GM21529 (cell line): ENCODE measurements at regions not wholly inside any gene's neighbourhood (a gene's known extent, or its start where the extent isn't known, plus 50 kb on each side); places are given as distances from the start of the nearest gene placed in this dataset.

Source experiments
- ATAC-seq: cut with Tn5 transposase; IDR thresholded peaks from one replicate; pipeline ENCODE4 v1.9.1; 2021; ENCODE audit not compliant: unreplicated experiment

DNA sequence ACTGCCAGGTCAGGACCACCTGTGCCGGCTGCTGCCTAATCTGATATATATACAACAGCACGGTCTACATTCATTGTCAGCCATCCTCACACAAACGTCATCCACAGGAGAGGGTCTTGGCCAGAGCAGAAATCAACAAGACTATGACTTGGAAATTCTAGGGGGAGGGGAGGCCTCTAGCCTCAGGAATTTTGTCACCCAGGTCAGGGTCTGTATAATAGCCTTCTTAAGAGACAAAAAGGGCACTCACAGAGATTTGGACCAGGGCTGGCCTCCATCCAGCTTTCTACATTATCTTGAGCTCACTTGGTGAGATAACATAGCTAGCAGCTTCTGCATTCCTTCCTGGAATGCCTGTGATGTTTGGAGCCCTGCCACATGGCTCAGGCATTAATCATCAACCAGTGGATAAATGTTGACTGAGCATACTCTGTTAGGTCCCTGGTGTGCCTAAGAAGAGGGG is 50.4 kb upstream of the CTIF start:
- ATAC-seq: no peak

DNA sequence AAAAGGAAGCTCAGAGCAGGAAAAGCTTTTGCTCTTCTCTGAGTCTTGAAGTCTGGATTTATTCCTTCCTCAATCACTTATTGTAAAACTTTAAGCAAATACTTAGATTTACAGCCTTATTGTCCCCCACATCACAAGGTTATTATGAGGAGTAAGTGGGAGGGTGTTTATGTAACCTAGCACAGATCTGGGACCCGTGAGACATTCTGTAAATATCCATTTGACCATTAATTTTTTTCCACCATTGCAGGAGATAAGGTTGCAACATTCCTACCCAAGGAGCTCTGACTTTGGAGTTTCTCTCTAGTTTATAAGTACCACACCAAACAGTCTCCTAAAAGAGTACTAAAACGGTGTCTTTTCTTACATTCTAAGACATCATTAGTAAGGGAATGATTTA is 52.1 kb upstream of the CTIF start:
- ATAC-seq: no peak

DNA sequence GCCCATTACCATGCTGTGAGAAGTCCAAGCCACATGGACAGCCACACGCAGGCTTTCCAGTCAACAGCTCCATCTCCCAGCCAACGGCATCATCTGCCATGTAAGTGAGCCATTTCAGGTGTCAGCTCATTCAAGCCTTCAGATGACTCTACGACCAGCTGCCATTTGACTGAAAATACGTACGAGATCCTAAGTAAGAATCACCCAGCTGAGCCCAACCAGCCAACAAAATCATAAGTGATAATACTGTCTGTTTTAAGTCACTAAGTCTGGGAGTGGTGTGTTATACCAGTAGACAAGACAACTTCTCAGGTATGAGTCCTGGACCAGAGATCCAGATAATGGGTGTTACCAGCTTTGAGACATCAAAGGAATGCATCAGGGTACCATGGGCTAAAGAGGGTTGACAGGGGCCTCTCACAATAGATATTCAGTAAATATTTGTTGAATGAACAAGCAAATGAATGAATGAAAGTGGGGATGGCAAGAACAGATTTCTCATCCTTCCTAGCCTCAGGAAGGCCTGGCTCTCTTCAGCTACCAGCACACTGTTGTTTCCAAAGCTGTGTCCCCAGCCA is 52.9 kb upstream of the CTIF start:
- no peak for ATAC-seq

DNA sequence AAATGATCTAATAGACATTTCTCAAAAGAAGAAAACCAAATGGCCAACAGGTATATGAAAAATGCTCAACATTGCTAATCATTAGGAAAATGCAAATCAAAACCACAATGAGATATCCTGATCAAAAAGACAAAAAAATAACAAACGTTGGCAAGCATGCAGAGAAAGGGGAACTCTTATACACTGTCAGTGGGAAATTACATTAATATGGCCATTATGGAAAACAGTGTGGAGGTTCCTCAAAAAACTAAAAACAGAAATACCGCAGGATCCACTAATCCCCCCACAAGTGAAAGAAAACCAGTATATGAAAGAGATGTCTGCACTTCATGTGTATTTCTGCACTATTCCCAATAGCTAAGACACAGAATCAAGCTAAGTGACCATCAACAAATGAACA is 57.7 kb upstream of the CTIF start:
- no peak for ATAC-seq

DNA sequence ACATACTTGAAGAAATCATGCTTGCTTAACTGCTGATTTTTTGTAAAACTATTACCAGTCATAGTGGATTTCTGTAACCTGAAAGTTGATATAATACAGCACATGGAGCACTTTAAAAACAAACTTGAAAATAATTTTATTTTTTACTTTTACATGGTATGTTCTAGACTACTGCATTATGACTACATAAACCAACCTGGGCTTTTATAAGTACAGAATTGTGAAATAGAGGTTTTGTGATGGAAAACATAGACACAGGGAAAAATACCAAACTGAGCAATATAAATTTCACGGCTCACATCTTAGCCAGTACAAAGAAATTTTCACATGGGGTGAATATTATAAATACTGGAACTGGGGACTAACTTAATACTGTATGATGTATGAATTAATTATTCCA is 59.3 kb upstream of the CTIF start:
- no peak for ATAC-seq

DNA sequence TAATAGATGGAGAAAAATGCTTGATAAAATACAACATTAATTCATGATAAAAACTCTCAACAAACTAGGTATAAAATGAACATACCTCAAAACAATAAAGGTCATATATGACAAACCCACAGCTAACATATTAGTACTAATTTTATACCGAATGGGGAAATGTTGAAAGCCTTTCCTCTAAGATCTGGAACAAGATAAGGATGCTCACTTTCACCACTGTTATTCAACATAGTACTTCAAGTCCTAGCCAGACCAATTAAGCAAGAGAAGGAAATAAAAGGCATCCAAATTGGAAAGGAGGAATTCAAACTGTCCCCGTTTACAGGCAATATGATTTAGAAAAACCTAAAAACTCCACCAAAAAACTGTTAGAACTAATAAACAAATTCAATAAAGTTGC is 61.5 kb upstream of the CTIF start:
- no peak for ATAC-seq

DNA sequence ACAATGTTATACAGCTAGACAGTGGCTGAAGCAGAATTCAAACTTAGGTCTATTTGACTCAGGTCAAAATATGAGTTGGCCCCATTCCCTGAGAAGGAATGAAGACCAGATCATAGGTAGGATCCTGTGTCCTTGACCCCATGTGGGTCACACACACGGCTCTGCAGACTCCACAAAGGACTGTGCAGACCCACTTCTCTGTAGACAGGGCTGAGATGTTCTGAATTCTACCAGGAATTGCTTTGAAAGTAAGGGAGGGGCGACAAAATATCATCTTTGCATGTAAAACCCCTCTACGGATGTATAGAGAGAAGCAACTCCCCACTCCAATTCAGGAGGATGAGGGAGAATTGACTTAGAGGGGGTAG is 62.3 kb upstream of the CTIF start:
- no peak for ATAC-seq

DNA sequence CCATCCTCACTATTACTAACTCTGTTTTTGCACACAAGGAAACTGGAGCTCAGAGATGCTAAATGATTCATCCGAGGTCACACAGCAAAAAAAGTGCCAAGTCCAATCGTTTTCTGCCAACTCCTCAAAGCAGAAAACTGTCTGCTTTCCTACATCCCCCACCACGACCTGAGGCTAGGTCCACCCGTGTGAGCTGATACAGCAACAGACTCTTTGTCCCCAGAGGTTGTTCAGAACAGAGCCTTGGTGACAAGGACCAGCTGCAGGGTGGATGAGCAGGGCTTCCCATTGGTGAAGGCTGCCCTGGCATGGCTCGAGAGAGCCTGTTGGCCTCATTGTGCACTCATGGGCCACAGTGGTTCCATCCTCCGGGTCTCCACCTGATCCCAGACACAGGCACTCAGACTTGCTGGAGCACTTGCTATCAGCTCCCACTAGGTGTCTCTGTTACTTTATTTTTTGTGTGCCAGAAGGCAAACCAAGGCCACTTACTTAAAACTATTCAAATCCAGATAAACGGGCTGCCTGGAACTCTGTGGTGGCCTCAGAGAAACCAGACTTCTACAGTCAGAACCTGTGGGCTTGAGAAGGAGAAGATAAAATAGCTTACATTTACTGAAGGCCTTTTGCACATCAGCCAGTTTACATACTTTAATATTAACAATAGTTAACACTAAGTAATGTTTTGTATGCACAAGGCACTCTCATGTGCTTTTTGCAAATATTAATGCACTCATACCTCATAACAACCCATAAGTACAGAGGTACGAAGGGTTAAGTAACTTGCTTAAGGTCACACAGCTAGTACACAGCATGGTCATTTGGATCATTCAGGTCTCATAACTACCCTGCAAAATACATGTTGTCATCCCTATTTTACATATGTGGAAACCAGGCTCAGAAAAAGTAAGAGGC is 62.9 kb upstream of the CTIF start:
- peak; percentile 75 for ATAC-seq

DNA sequence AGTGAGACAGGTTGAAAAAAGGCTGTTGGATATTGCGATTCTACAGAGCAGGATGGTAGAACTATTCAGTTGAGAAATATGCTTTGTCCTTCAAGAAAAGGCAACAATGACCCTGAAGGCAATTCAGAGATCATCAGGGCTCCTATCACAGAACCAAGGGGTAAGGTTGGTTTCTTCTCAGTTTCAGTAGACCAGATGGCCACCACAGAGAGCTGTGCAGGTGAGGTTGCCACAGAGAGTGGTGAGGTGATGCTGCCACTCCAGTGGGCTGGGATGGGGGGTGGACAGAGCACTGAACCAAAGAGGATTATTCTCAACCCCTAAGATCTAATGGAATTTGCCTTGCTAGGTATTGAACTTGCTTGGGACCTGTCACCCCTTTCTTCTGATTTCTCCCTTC is 64.6 kb upstream of the ZBTB7C start:
- no peak for ATAC-seq

DNA sequence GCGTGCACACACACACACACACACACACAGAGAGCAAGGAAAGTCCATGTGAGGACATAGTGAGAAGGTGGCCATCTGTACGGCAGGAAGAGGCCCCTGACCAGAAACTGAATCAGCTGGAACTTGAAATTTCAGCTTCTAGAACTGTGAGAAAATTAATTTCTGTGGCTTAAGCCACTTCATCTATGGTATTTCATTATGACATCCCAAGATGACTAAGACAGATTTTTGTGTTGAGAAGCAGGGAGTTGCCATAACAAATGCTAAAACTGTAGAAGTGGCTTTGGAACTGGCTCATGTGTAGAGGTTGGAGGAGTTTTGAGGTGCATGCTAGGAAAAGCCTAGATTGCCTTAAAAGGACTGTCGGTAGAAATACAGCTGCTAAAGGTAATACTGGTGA is 63.4 kb upstream of the ZBTB7C start:
- no peak for ATAC-seq

DNA sequence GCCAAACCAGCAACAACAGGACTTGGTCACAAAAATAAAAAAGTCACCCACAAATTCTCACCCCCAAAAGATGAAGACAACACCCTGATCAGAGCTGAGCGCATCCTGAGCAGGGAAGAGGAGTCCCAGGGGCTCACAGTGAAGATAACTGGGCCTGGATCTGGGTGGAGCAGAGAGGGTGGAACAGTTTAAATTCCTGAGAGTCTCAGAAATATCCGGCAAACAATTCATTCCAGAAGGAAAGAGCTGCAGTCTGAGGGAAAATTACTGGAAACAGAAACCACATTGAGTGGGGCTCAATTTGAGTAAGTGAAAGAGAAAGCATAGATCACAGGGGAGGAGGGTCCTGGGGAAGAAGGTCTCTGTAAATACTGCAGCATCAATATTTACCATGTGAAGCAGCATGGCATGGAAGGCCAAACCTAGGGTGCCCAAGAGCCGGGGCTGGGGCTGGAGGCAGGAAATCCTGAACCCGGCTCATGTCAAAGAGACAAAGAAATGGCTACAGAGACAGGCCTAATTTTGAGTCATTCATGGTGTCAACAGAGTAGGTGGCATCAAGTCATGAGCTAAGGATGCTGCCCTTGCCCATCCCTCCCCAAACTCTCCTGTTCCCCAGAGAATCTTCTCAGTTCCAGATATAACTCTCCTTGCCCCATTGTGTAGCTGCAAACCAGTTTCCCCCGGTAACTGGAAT is 61.4 kb upstream of the ZBTB7C start:
- ATAC-seq: no peak

DNA sequence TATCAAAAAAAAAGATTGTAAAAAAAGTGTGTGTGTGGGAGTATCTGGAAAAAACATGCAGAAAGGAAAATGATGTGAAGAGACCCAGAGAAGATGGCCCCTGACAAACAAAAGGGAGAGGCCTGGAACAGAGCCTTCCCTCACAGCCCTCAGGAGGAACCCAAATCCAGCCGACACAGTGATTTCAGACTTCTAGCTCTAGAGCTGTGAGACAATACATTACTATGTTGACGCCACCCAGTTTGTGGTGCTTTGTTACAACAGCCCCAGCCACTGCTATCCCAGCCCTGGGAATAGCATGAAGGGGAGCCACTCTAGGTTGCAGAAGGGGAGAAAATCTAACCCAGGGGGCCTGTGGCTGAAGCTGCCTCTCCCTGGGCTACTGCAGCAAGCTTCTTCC is 59.0 kb upstream of the ZBTB7C start:
- ATAC-seq: no peak

DNA sequence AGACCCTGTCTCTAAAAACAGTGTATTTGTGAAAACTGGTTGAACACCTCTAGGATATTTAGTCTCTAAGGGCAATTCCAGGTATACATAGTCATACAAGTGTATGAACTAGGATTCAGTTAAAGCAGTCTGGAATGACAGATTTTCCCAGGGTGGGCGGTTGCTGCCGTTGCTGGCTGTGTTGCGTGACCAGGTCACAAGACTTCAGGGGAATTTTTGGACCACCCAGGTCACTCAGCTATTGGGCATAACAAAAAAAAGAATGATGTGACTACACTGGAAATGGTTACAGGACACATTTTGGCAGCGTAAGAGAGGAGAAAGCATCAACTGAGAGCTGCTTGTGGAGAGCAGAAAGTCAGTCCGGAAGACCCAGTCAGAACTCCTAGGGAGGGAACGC is 58.0 kb upstream of the ZBTB7C start:
- no peak for ATAC-seq

DNA sequence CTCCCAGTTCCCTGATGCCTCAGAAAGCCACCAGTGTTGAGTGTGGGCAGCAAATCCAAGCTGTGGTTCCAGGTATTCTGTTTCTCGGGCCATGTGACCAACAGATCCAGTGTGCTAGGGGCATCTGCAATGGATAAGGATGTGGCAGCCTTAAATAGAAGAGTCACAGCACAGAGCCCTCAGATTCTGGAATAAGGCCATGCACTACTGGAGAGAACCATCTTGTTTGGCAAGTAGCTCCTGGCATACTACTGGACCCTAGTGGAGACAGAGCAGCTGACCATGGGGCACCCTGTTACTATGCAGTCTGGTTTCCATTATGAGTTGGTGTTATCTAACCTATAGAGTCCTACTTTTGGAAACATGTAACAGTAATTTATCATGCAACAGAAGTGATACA is 53.3 kb upstream of the ZBTB7C start:
- no peak for ATAC-seq

DNA sequence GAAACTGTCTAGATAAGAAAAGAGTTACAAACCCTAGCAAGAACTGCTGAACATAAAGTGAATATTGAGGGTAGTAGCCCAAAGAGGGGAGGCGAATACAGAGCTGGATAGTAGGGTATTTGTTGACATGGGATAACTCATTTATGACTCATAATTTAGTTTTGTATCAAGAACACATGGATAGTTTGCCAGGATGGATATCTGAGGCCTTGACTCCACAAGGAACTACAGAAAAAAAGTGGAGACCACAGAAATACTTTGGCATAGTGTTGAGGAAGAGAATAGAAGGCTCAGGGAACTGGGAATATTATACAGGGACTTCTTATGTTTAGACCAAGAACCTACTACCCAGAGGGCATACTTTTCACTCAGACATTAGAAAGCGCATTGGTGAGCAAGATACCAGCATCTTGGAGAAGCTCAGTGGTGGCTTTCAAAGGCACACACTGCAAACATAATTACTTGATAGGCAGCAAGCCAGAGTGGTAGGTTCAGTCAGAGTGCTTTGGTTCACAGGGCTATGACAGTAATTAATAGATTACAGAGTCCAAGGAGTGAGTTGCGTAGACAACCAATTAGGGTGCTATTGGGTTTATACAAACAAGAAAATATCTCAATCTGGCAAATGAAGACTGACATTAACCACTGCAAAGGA is 51.9 kb upstream of the ZBTB7C start:
- ATAC-seq: no peak

DNA sequence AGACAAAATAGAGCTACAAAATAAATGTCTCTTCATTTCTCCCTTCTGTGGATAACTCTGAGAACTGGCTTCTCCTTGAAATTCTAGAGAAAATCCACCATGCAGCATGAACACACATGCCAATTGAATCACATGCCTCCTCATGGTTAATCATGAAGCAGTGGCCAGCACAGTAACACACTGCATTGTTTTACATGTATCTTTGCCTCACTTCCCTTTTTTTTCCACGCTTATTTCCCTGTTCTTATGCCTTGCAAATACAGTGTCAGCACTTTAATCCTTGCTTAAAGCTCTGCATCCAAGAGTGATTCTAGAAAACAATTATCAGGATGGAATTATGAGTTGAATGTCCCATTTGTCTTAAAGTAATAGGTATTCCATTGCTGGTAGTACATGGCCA is 50.3 kb upstream of the ZBTB7C start:
- no peak for ATAC-seq

DNA sequence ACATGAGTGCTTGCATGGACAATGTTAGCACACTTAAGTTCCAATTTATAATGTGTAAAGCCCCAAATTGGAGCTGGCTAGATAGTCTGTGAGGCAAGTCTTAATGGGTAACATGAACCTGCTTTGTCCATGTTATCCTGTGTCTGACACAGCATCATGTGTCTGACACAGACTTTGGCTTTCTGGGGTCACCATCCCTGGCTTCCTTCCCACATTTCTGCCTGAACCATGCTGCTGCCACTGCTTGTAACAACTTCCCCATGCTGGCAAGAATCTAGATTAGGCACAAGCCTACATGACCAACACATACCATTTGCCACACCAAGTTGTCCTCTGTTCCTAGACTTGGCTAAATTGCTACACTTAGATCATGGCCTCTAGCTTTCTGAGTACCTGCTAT is 49.8 kb upstream of the ZBTB7C start:
- no peak for ATAC-seq
